ENCODE measurements at regions not wholly inside any gene's neighbourhood (a gene's known extent, or its start where the extent isn't known, plus 50 kb on each side); places are given as distances from the start of the nearest gene placed in this dataset.

- Mint-ChIP-seq H3K4me1 (ENCODE audit: unreplicated experiment) (peaks cover 12% of the 10 kb centered on the region), H3K36me3 (no peaks in the 10 kb centered on the region), H3K4me3 (no peak overlapping the region), H3K27me3 (peaks cover 13% of the 10 kb centered on the region), H3K9me3 (no peaks in the 10 kb centered on the region), H3K27ac (no peak overlapping the region)
- no peak for TF ChIP-seq CTCF (conservative IDR thresholded peaks at IDR 0.05)
- DNase-seq (ENCODE audit: extremely low spot score, unreplicated experiment): no peak
These were observed 493.3 kb downstream of the BUD13 start for GRCh38 chr11:116279511-116279910.

- H3K36me3 Mint-ChIP-seq: no peaks in the 10 kb centered on the region
- H3K9me3 Mint-ChIP-seq: no peaks in the 10 kb centered on the region
- H3K4me1 Mint-ChIP-seq (ENCODE audit: unreplicated experiment): peaks cover 12% of the 10 kb centered on the region
- TF ChIP-seq CTCF (conservative IDR thresholded peaks at IDR 0.05): no peak
- DNase-seq (ENCODE audit: extremely low spot score, unreplicated experiment): no peak
- no peak overlapping the region for H3K4me3 Mint-ChIP-seq
- peaks cover 24% of the 10 kb centered on the region for H3K27me3 Mint-ChIP-seq
- no peak overlapping the region for H3K27ac Mint-ChIP-seq
These were observed 494.7 kb downstream of the BUD13 start for GRCh38 chr11:116278076-116278475.

- Mint-ChIP-seq H3K27ac (no peak overlapping the region), H3K4me3 (peak overlapping the region; percentile 58), H3K27me3 (peaks cover 27% of the 10 kb centered on the region), H3K4me1 (ENCODE audit: unreplicated experiment) (peaks cover 12% of the 10 kb centered on the region), H3K9me3 (no peaks in the 10 kb centered on the region), H3K36me3 (no peaks in the 10 kb centered on the region)
- peak; percentile 85 for DNase-seq (ENCODE audit: extremely low spot score, unreplicated experiment)
- peak; percentile 99 for TF ChIP-seq CTCF (conservative IDR thresholded peaks at IDR 0.05)
These were observed 496.4 kb downstream of the BUD13 start for GRCh38 chr11:116276051-116277044.

GRCh38 chr11:116275635-116276034, 497.2 kb downstream of the BUD13 start:
- Mint-ChIP-seq H3K36me3 (no peaks in the 10 kb centered on the region), H3K4me1 (ENCODE audit: unreplicated experiment) (peaks cover 12% of the 10 kb centered on the region), H3K27me3 (peaks cover 27% of the 10 kb centered on the region), H3K9me3 (no peaks in the 10 kb centered on the region), H3K4me3 (peak overlapping the region; percentile 52), H3K27ac (no peak overlapping the region)
- TF ChIP-seq CTCF (conservative IDR thresholded peaks at IDR 0.05): no peak
- DNase-seq (ENCODE audit: extremely low spot score, unreplicated experiment): no peak

- peaks cover 26% of the 10 kb centered on the region for H3K27me3 Mint-ChIP-seq
- H3K27ac Mint-ChIP-seq: no peak overlapping the region
- no peaks in the 10 kb centered on the region for H3K9me3 Mint-ChIP-seq
- no peak overlapping the region for H3K4me3 Mint-ChIP-seq
- no peak for DNase-seq (ENCODE audit: extremely low spot score, unreplicated experiment)
- no peak for TF ChIP-seq CTCF (conservative IDR thresholded peaks at IDR 0.05)
- no peaks in the 10 kb centered on the region for H3K36me3 Mint-ChIP-seq
- H3K4me1 Mint-ChIP-seq (ENCODE audit: unreplicated experiment): peaks cover 10% of the 10 kb centered on the region
These were observed 498.3 kb downstream of the BUD13 start for GRCh38 chr11:116274521-116274920.

Measured in type B pancreatic cell (in vitro differentiated cells).